ENCODE measurements at regions not wholly inside any gene's neighbourhood (a gene's known extent, or its start where the extent isn't known, plus 50 kb on each side); places are given as distances from the start of the nearest gene placed in this dataset.
A peak's percentile ranks its signal among the peaks of the same experiment; 100 is the strongest.

- no peaks in the 10 kb centered on the region for H3K27me3 ChIP-seq (ENCODE audit: control insufficient read depth, insufficient read depth)
- H3K4me3 ChIP-seq (ENCODE audit: low read length), result no peak overlapping the region
- ATAC-seq (no peak), DNase-seq (no peak)
- 37% methylated on average over 3 of the region's 3 CpGs for WGBS
- peaks cover 2% of the 10 kb centered on the region for H3K4me1 ChIP-seq (ENCODE audit: control insufficient read depth, insufficient read depth, low read length)
- no peaks in the 10 kb centered on the region for H3K9me3 ChIP-seq (ENCODE audit: control insufficient read depth, low read length)
- intact Hi-C loops (cut with DNase I), result no loop called here
- no peak overlapping the region for H3K27ac ChIP-seq (ENCODE audit: low read length)
These were observed 396.0 kb downstream of the MEIS1 start for GRCh38 chr2:66830881-66831280.

GRCh38 chr2:66832646-66833435, 397.9 kb downstream of the MEIS1 start:
- no peak for DNase-seq
- peak in 1 of 2 donors; percentile 51 for ATAC-seq
- H3K4me1 ChIP-seq (ENCODE audit: control insufficient read depth, insufficient read depth, low read length), result peaks cover 2% of the 10 kb centered on the region
- 24% methylated on average over 4 of the region's 4 CpGs for WGBS
- intact Hi-C loops (cut with DNase I), result no loop called here
- no peak overlapping the region for H3K27ac ChIP-seq (ENCODE audit: low read length)
- no peak overlapping the region for H3K4me3 ChIP-seq (ENCODE audit: low read length)
- peaks cover 3% of the 10 kb centered on the region for H3K27me3 ChIP-seq (ENCODE audit: control insufficient read depth, insufficient read depth)
- no peaks in the 10 kb centered on the region for H3K9me3 ChIP-seq (ENCODE audit: control insufficient read depth, low read length)

GRCh38 chr2:66834859-66835258, 399.9 kb downstream of the MEIS1 start:
- Histone ChIP-seq H3K27me3 (ENCODE audit: control insufficient read depth, insufficient read depth) (peaks cover 3% of the 10 kb centered on the region), H3K4me1 (ENCODE audit: control insufficient read depth, insufficient read depth, low read length) (peaks cover 2% of the 10 kb centered on the region), H3K27ac (ENCODE audit: low read length) (no peak overlapping the region), H3K4me3 (ENCODE audit: low read length) (no peak overlapping the region), H3K9me3 (ENCODE audit: control insufficient read depth, low read length) (no peaks in the 10 kb centered on the region)
- DNase-seq, result no peak
- no peak for ATAC-seq
- intact Hi-C loops (cut with DNase I), result no loop called here
- 94% methylated on average over 4 of the region's 4 CpGs for WGBS

GRCh38 chr2:66836851-66837250, 401.9 kb downstream of the MEIS1 start:
- intact Hi-C loops (cut with DNase I), result no loop called here
- no peaks in the 10 kb centered on the region for H3K9me3 ChIP-seq (ENCODE audit: control insufficient read depth, low read length)
- ATAC-seq, result no peak
- peaks cover 2% of the 10 kb centered on the region for H3K4me1 ChIP-seq (ENCODE audit: control insufficient read depth, insufficient read depth, low read length)
- DNase-seq, result no peak
- no peak overlapping the region for H3K4me3 ChIP-seq (ENCODE audit: low read length)
- peaks cover 3% of the 10 kb centered on the region for H3K27me3 ChIP-seq (ENCODE audit: control insufficient read depth, insufficient read depth)
- no peak overlapping the region for H3K27ac ChIP-seq (ENCODE audit: low read length)
- WGBS, result 89% methylated on average over 1 of the region's 1 CpG

GRCh38 chr2:66839551-66840320, 404.8 kb downstream of the MEIS1 start:
- 50% methylated on average over 4 of the region's 4 CpGs for WGBS
- no peak overlapping the region for H3K27ac ChIP-seq (ENCODE audit: low read length)
- H3K27me3 ChIP-seq (ENCODE audit: control insufficient read depth, insufficient read depth), result peaks cover 3% of the 10 kb centered on the region
- DNase-seq (no peak), ATAC-seq (no peak)
- no peaks in the 10 kb centered on the region for H3K4me1 ChIP-seq (ENCODE audit: control insufficient read depth, insufficient read depth, low read length)
- no peaks in the 10 kb centered on the region for H3K9me3 ChIP-seq (ENCODE audit: control insufficient read depth, low read length)
- intact Hi-C loops (cut with DNase I), result no loop called here
- H3K4me3 ChIP-seq (ENCODE audit: low read length), result no peak overlapping the region

- Histone ChIP-seq H3K9me3 (ENCODE audit: control insufficient read depth, low read length) (no peaks in the 10 kb centered on the region), H3K4me3 (ENCODE audit: low read length) (no peak overlapping the region), H3K27ac (ENCODE audit: low read length) (no peak overlapping the region), H3K27me3 (ENCODE audit: control insufficient read depth, insufficient read depth) (peaks cover 3% of the 10 kb centered on the region), H3K4me1 (ENCODE audit: control insufficient read depth, insufficient read depth, low read length) (no peaks in the 10 kb centered on the region)
- DNase-seq, result no peak
- 74% methylated on average over 8 of the region's 8 CpGs for WGBS
- no peak for ATAC-seq
- intact Hi-C loops (cut with DNase I), result no loop called here
These were observed 405.5 kb downstream of the MEIS1 start for GRCh38 chr2:66840321-66841002.

GRCh38 chr2:66843847-66844246, 408.9 kb downstream of the MEIS1 start:
- WGBS, result 62% methylated on average over 3 of the region's 3 CpGs

GRCh38 chr2:66845307-66845706, 410.4 kb downstream of the MEIS1 start:
- no peak overlapping the region for H3K4me3 ChIP-seq (ENCODE audit: low read length)
- ATAC-seq, result no peak
- H3K27ac ChIP-seq (ENCODE audit: low read length), result no peak overlapping the region
- H3K9me3 ChIP-seq (ENCODE audit: control insufficient read depth, low read length), result no peaks in the 10 kb centered on the region
- no peaks in the 10 kb centered on the region for H3K4me1 ChIP-seq (ENCODE audit: control insufficient read depth, insufficient read depth, low read length)
- no peaks in the 10 kb centered on the region for H3K27me3 ChIP-seq (ENCODE audit: control insufficient read depth, insufficient read depth)
- 49% methylated on average over 2 of the region's 2 CpGs for WGBS
- no peak for DNase-seq
- intact Hi-C loops (cut with DNase I), result no loop called here

More at GRCh38 chr2:66843847-66844246, 408.9 kb downstream of the MEIS1 start:
- no peak overlapping the region for H3K4me3 ChIP-seq (ENCODE audit: low read length)
- H3K27ac ChIP-seq (ENCODE audit: low read length), result no peak overlapping the region
- no peak for DNase-seq
- intact Hi-C loops (cut with DNase I), result no loop called here
- no peaks in the 10 kb centered on the region for H3K9me3 ChIP-seq (ENCODE audit: control insufficient read depth, low read length)
- no peaks in the 10 kb centered on the region for H3K4me1 ChIP-seq (ENCODE audit: control insufficient read depth, insufficient read depth, low read length)
- ATAC-seq, result no peak
- no peaks in the 10 kb centered on the region for H3K27me3 ChIP-seq (ENCODE audit: control insufficient read depth, insufficient read depth)

- intact Hi-C loops (cut with DNase I), result no loop called here
- Histone ChIP-seq H3K27me3 (ENCODE audit: control insufficient read depth, insufficient read depth) (no peaks in the 10 kb centered on the region), H3K4me3 (ENCODE audit: low read length) (no peak overlapping the region), H3K4me1 (ENCODE audit: control insufficient read depth, insufficient read depth, low read length) (no peaks in the 10 kb centered on the region), H3K9me3 (ENCODE audit: control insufficient read depth, low read length) (no peaks in the 10 kb centered on the region), H3K27ac (ENCODE audit: low read length) (no peak overlapping the region)
- WGBS, result 46% methylated on average over 2 of the region's 2 CpGs
- DNase-seq (no peak), ATAC-seq (no peak)
These were observed 412.0 kb downstream of the MEIS1 start for GRCh38 chr2:66846887-66847286.

GRCh38 chr2:66849153-66849755, 414.3 kb downstream of the MEIS1 start:
- intact Hi-C loops (cut with DNase I), result no loop called here
- no peaks in the 10 kb centered on the region for H3K27me3 ChIP-seq (ENCODE audit: control insufficient read depth, insufficient read depth)
- no peak overlapping the region for H3K27ac ChIP-seq (ENCODE audit: low read length)
- WGBS, result 65% methylated on average over 9 of the region's 9 CpGs
- H3K4me1 ChIP-seq (ENCODE audit: control insufficient read depth, insufficient read depth, low read length), result no peaks in the 10 kb centered on the region
- ATAC-seq (peak in 1 of 2 donors; percentile 74), DNase-seq (peak; percentile 23 to 65 (median 62))
- no peaks in the 10 kb centered on the region for H3K9me3 ChIP-seq (ENCODE audit: control insufficient read depth, low read length)
- no peak overlapping the region for H3K4me3 ChIP-seq (ENCODE audit: low read length)

GRCh38 chr2:66850376-66850775, 415.5 kb downstream of the MEIS1 start:
- Histone ChIP-seq H3K27me3 (ENCODE audit: control insufficient read depth, insufficient read depth) (no peaks in the 10 kb centered on the region), H3K4me1 (ENCODE audit: control insufficient read depth, insufficient read depth, low read length) (no peaks in the 10 kb centered on the region), H3K4me3 (ENCODE audit: low read length) (no peak overlapping the region), H3K27ac (ENCODE audit: low read length) (no peak overlapping the region), H3K9me3 (ENCODE audit: control insufficient read depth, low read length) (no peaks in the 10 kb centered on the region)
- 80% methylated on average over 10 of the region's 10 CpGs for WGBS
- intact Hi-C loops (cut with DNase I), result no loop called here
- ATAC-seq (no peak), DNase-seq (no peak)

Data from right cardiac atrium (tissue), 5 donors.